NCI-H1417 (cell line): ENCODE measurements at regions not wholly inside any gene's neighbourhood (a gene's known extent, or its start where the extent isn't known, plus 50 kb on each side); places are given as distances from the start of the nearest gene placed in this dataset.
"Not testable (repeated sequence)": the region's sequence is repeated elsewhere in the genome, so short reads cannot be mapped to it uniquely, and the experiment has no call there.

Experiments used
- DNase-seq, 3 experiments: peaks; one replicate each; lab custom pipeline; 2025; lab: John Stamatoyannopoulos, UW

GRCh38 chr3:106025151-106025722 lies 156.4 kb upstream of the CBLB start:
- peak in 2 of 3 experiments; percentile 1 to 16 for DNase-seq

- no peak for DNase-seq
These were observed 161.3 kb upstream of the CBLB start for GRCh38 chr3:106029954-106030626.

GRCh38 chr3:106030627-106030963 lies 161.8 kb upstream of the CBLB start:
- no peak for DNase-seq

- DNase-seq, result no peak
These were observed 163.7 kb upstream of the CBLB start for GRCh38 chr3:106032479-106032878.

- DNase-seq, result no peak
These were observed 164.8 kb upstream of the CBLB start for GRCh38 chr3:106033654-106034053.

- no peak for DNase-seq
These were observed 165.5 kb upstream of the CBLB start for GRCh38 chr3:106034313-106034712.

GRCh38 chr3:106035619-106036018 lies 166.8 kb upstream of the CBLB start:
- no peak for DNase-seq

GRCh38 chr3:106036696-106037095 lies 167.9 kb upstream of the CBLB start:
- DNase-seq, result no peak

- no peak for DNase-seq
These were observed 178.4 kb upstream of the CBLB start for GRCh38 chr3:106047221-106047620.

- DNase-seq, result no peak
These were observed 180.2 kb upstream of the CBLB start for GRCh38 chr3:106048946-106049481.

- DNase-seq, result no peak
These were observed 181.0 kb upstream of the CBLB start for GRCh38 chr3:106049821-106050220.

GRCh38 chr3:106056931-106057330 lies 188.1 kb upstream of the CBLB start:
- no peak for DNase-seq

- DNase-seq, result no peak
These were observed 189.7 kb upstream of the CBLB start for GRCh38 chr3:106058475-106058874.

- no peak for DNase-seq
These were observed 191.2 kb upstream of the CBLB start for GRCh38 chr3:106059953-106060517.

- DNase-seq, result no peak
These were observed 195.1 kb upstream of the CBLB start for GRCh38 chr3:106063909-106064308.

- DNase-seq, result peak in 1 of 3 experiments; percentile 7
These were observed 197.0 kb upstream of the CBLB start for GRCh38 chr3:106065831-106066230.

- no peak for DNase-seq
These were observed 198.9 kb upstream of the CBLB start for GRCh38 chr3:106067711-106068110.

- DNase-seq, result no peak
These were observed 199.6 kb upstream of the CBLB start for GRCh38 chr3:106068381-106068780.

- no peak for DNase-seq
These were observed 200.0 kb upstream of the CBLB start for GRCh38 chr3:106068795-106069194.

- no peak for DNase-seq
These were observed 201.4 kb upstream of the CBLB start for GRCh38 chr3:106070187-106070586.

GRCh38 chr3:106071306-106071705 lies 202.5 kb upstream of the CBLB start:
- no peak for DNase-seq

- DNase-seq, result not testable (repeated sequence)
These were observed 203.8 kb upstream of the CBLB start for GRCh38 chr3:106072596-106072995.

GRCh38 chr3:106073806-106074205 lies 205.0 kb upstream of the CBLB start:
- DNase-seq, result not testable (repeated sequence)
